ENCODE measurements at regions not wholly inside any gene's neighbourhood (a gene's known extent, or its start where the extent isn't known, plus 50 kb on each side); places are given as distances from the start of the nearest gene placed in this dataset.

DNA sequence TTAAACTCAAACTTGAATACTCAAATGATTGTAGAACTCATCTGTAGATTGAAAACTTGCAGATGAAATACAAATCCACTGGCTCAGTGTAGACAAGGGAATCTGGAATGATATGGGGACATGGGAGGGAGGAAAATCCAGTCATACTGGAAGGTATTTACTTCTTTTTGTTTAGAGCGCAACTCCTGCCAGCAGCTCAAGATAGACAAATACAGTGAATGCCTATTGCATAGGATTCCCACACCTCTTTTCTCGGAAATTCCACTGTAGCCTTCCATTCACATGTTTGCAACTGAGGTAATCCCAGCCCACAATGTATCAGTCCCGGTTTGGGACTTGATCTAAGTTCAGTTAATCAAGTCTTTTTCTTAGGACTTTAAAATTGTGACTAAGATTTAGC lies 311.2 kb downstream of the PTPRC start:
- no peaks in the 10 kb centered on the region for H3K36me3 Mint-ChIP-seq
- Histone ChIP-seq H3K4me2 (no peak overlapping the region), H3F3A (ENCODE audit: low read depth) (no peaks in the 10 kb centered on the region), H3K36me3 (no peaks in the 10 kb centered on the region), H3K27me3 (no peaks in the 10 kb centered on the region), H2AFZ (replicated peaks) (no peak overlapping the region), H4K20me1 (ENCODE audit: low read depth) (no peaks in the 10 kb centered on the region), H3K9me3 (ENCODE audit: low read depth) (no peaks in the 10 kb centered on the region), H3K27ac (no peak overlapping the region), H3K4me3 (no peak overlapping the region), H3K4me1 (no peaks in the 10 kb centered on the region), H3K9ac (no peak overlapping the region), H3K79me2 (ENCODE audit: low read depth) (no peaks in the 10 kb centered on the region)
- peaks cover 5% of the 10 kb centered on the region for H3K9me3 Mint-ChIP-seq
- no peak overlapping the region for H3K27ac Mint-ChIP-seq
- TF ChIP-seq EZH2phosphoT487 (IDR thresholded peaks at IDR 0.05) (no peak), EZH2 (IDR thresholded peaks at IDR 0.05) (no peak), CTCF (IDR thresholded peaks at IDR 0.05) (no peak)
- H3K27me3 Mint-ChIP-seq (ENCODE audit: insufficient read depth, low read depth), result no peaks in the 10 kb centered on the region
- no peak for DNase-seq (ENCODE audit: low spot score)
- no peaks in the 10 kb centered on the region for H3K4me1 Mint-ChIP-seq
- no peak overlapping the region for H3K4me3 Mint-ChIP-seq

- Histone ChIP-seq H3K27ac (no peak overlapping the region), H3K27me3 (no peaks in the 10 kb centered on the region), H3K79me2 (ENCODE audit: low read depth) (no peaks in the 10 kb centered on the region), H3K4me3 (no peak overlapping the region), H3F3A (ENCODE audit: low read depth) (no peaks in the 10 kb centered on the region), H2AFZ (replicated peaks) (no peak overlapping the region), H3K9ac (no peak overlapping the region), H4K20me1 (ENCODE audit: low read depth) (no peaks in the 10 kb centered on the region), H3K36me3 (no peaks in the 10 kb centered on the region), H3K9me3 (ENCODE audit: low read depth) (no peaks in the 10 kb centered on the region), H3K4me1 (no peaks in the 10 kb centered on the region), H3K4me2 (no peak overlapping the region)
- Mint-ChIP-seq H3K9me3 (peaks cover 7% of the 10 kb centered on the region), H3K27me3 (ENCODE audit: insufficient read depth, low read depth) (no peaks in the 10 kb centered on the region), H3K27ac (no peak overlapping the region), H3K4me1 (no peaks in the 10 kb centered on the region), H3K36me3 (no peaks in the 10 kb centered on the region), H3K4me3 (no peak overlapping the region)
- TF ChIP-seq EZH2phosphoT487 (IDR thresholded peaks at IDR 0.05) (no peak), CTCF (IDR thresholded peaks at IDR 0.05) (no peak), EZH2 (IDR thresholded peaks at IDR 0.05) (no peak)
- no peak for DNase-seq (ENCODE audit: low spot score)
These were observed 316.2 kb downstream of the PTPRC start for GRCh38 chr1:198955085-198955484.

DNA sequence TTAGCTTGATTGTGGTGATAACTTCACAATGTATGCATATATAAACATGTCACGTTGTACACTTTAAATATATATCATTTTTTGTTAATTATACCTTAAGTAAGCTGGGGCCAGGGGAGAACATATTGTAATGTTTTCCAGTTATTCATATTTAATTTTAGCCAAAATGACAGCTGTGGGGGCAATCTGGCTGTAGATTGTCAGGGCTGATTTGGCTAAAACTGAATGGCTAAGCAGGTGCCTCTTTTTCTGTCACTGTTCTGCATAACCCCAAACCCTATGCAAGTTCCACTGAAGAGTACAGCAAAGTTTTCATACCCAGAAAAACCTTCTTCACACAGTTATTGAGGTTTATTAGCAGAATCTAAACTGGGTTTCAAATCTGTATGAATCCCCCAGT lies 318.2 kb downstream of the PTPRC start:
- no peaks in the 10 kb centered on the region for H3K9me3 ChIP-seq (ENCODE audit: low read depth)
- no peaks in the 10 kb centered on the region for H3F3A ChIP-seq (ENCODE audit: low read depth)
- no peak overlapping the region for H2AFZ ChIP-seq (replicated peaks)
- H3K27ac ChIP-seq, result no peak overlapping the region
- H3K36me3 Mint-ChIP-seq, result no peaks in the 10 kb centered on the region
- no peaks in the 10 kb centered on the region for H3K27me3 ChIP-seq
- H3K9ac ChIP-seq, result no peak overlapping the region
- H3K79me2 ChIP-seq (ENCODE audit: low read depth), result no peaks in the 10 kb centered on the region
- no peaks in the 10 kb centered on the region for H3K4me1 Mint-ChIP-seq
- no peak overlapping the region for H3K4me3 ChIP-seq
- H4K20me1 ChIP-seq (ENCODE audit: low read depth), result no peaks in the 10 kb centered on the region
- peaks cover 10% of the 10 kb centered on the region for H3K9me3 Mint-ChIP-seq
- H3K27me3 Mint-ChIP-seq (ENCODE audit: insufficient read depth, low read depth), result no peaks in the 10 kb centered on the region
- H3K4me2 ChIP-seq, result no peak overlapping the region
- TF ChIP-seq EZH2 (IDR thresholded peaks at IDR 0.05), result no peak
- TF ChIP-seq EZH2phosphoT487 (IDR thresholded peaks at IDR 0.05), result no peak
- H3K4me1 ChIP-seq, result no peaks in the 10 kb centered on the region
- DNase-seq (ENCODE audit: low spot score), result no peak
- no peak overlapping the region for H3K4me3 Mint-ChIP-seq
- no peaks in the 10 kb centered on the region for H3K36me3 ChIP-seq
- no peak overlapping the region for H3K27ac Mint-ChIP-seq

- Mint-ChIP-seq H3K4me1 (no peaks in the 10 kb centered on the region), H3K27ac (no peak overlapping the region), H3K9me3 (peaks cover 23% of the 10 kb centered on the region), H3K27me3 (ENCODE audit: insufficient read depth, low read depth) (no peaks in the 10 kb centered on the region), H3K36me3 (no peaks in the 10 kb centered on the region), H3K4me3 (no peak overlapping the region)
- no peak overlapping the region for H2AFZ ChIP-seq (replicated peaks)
- H3K79me2 ChIP-seq (ENCODE audit: low read depth), result no peaks in the 10 kb centered on the region
- H3K27me3 ChIP-seq, result no peaks in the 10 kb centered on the region
- no peak overlapping the region for H3K27ac ChIP-seq
- H3K9me3 ChIP-seq (ENCODE audit: low read depth), result no peaks in the 10 kb centered on the region
- H3K4me2 ChIP-seq, result no peak overlapping the region
- no peak overlapping the region for H3K4me3 ChIP-seq
- no peak overlapping the region for H3K9ac ChIP-seq
- no peaks in the 10 kb centered on the region for H4K20me1 ChIP-seq (ENCODE audit: low read depth)
- H3F3A ChIP-seq (ENCODE audit: low read depth), result no peaks in the 10 kb centered on the region
- no peaks in the 10 kb centered on the region for H3K36me3 ChIP-seq
- H3K4me1 ChIP-seq, result no peaks in the 10 kb centered on the region
- no peak for DNase-seq (ENCODE audit: low spot score)
- no peak for TF ChIP-seq EZH2 (IDR thresholded peaks at IDR 0.05)
- TF ChIP-seq EZH2phosphoT487 (IDR thresholded peaks at IDR 0.05), result no peak
- TF ChIP-seq CTCF (IDR thresholded peaks at IDR 0.05), result no peak
These were observed 320.2 kb downstream of the PTPRC start for GRCh38 chr1:198959032-198959431.

Measured in neural progenitor cell (in vitro differentiated cells).